HG03064 (cell line): ENCODE measurements at regions not wholly inside any gene's neighbourhood (a gene's known extent, or its start where the extent isn't known, plus 50 kb on each side); places are given as distances from the start of the nearest gene placed in this dataset.

Source experiments
- ATAC-seq: cut with Tn5 transposase; IDR thresholded peaks from one replicate; pipeline ENCODE4 v1.9.1; 2021; ENCODE audit warnings: low read depth; ENCODE audit not compliant: unreplicated experiment

DNA sequence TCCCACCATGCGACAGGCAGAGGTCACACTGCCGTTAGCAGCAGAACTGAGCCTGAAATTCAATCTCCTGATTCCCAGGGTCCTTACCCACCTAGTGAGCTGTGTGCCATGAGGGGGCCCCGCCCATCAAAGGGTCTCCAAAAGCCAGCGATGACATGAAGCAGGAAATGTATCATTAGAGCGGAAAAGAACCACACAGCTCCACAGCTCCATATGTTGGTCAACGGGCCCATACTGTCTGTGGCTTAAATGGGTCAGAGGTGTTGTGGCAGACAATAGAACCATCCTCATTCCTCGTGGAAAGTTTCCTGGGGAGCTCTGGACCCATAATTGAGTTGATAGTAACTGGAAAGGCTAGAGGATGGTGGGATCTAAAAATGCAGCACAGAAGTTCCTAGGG is 68.1 kb upstream of the PODXL start:
- no peak for ATAC-seq

DNA sequence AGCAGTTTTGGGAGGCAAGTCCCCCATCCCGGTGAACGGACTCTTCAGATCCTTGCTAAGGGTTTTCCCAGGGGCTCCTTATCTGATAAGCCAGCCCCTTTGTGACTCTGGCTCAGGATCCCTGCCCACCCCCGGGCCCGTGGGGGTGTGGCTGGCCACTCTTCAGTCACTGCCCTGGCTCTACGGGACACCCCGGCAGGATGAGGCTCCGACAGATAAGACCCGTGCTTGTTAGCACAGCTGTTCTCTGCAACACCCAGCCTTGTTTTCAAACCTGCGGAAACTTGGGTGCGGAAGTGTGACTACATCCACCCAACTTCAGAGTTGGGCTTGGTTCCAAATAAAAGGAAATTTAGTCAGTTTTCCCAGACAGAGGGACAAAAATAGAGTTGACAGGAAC is 66.7 kb upstream of the PODXL start:
- no peak for ATAC-seq

DNA sequence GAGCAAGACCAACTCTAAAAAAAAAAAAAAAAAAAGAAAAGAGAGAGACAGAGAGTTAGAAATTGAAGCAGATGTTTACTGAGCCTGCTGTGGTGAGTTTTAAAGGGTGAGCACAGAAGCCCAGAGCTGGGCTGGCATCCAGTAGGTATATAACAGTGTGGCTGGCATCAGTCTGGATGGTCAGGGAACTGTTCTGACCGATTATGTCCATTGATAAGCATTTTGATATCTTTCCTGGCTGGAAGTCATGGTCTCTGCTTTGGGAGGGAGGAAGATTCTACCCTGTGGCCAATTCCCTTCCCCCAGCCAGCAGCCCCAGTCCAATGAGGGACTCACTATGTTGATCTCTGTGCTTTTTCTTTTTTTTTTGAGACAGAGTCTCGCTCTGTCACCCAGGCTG is 65.2 kb upstream of the PODXL start:
- no peak for ATAC-seq

DNA sequence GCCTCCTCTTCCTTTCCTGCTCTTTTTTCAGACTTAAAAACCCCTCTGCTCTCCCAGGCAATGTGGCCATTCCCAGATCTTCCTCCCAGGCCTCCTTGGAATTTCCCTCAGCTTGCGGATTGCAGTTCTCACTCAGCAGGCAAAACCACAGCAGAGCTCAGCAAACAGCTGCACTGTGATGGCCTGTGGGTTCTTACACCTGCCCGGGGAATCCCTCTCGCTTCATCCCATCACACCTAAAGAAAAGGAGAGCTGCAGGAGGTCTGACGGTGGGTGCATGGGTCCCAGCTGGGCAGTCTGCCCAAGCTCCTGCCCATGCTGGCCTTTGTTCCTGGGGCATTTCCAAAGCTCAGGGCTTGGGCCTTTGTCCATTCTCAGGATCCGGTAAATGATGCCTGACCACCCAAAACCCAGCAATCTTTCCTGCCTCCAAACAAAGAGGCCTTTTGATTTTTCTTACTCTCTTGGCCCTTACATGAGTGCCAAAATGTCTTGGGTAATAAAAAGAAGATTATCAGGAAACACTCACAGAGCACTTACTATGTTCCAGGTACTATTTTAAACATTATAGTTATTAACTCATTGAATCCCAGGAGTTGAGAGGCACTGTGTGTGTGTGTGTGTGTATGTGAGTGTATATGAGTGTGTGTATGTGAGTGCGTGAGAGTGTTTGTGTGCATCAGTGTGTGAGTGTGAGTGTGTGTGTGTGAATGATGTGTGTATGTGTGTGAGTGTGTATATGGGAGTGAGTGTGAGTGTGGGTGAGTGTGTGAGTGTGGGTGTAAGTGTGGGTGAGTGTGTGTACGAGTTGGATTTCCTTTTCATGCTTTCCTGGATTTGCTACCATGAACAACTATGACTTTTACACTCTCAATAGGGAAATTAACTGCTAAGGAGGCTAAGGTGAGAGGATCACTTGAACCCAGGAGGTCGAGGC is 64.5 kb upstream of the PODXL start:
- no peak for ATAC-seq

DNA sequence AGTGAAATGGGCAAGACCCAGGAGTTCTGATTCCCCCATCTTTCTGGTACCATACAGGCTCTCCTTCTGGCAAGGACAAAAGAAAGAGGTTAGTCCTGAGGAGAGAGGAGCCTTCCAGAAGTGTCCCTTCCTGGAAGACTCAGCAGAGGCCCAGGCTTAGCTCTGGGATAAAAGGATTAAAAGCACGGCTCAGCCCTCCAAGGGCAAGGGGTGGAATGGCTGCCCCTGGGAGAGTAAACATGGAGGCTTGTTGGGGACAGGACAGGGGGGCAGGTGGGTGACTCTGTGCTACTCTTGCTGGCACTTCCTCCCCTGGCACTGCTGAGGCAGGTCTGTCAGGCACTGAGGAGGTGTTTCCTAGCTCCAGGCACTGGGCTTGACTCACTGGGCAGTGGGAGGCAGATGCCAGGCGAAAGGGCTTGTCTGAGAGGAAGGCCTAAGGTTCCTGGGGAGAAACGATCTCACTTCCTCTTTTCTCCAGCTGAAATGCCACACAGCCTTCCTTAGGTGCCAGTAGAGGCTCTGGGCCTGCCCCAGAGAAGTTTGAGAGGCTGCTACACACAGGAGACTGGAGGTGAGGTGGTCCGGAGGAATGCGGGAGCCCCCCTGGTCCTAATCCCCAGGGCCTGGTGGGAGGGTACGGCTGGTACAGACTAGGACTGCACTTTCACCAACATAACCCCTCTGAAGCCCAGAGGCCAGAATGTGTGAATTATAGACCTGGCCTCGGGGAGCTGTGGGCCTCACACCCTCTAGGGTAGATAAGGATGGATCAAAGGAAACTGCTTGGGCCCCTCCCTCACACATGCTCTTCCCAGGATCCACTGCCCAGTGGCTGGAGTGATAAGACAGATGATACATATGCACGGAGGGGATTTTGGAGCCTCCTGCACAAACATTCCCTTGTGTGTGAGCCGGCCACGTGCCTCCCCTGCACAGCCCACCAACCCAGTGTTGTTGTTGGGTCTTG is 63.2 kb upstream of the PODXL start:
- no peak for ATAC-seq

DNA sequence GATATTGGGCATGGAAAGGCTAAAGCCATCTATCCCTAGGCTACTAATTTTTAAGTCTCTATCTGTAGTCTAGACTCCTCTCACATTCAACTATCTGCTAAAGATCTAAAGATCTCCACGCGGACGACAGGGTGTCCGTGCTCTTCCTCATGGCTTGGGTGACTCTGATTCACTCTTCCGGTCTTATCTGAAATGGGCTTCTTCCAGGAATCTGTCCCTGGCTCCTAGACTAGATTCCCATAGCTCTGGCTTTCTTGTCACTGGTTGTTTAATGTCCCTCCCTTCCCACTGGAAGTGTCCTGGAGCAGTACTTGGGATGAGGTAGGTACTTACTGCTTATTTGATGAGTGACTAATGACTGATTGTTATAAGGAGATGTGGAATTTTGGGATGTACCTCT is 62.0 kb upstream of the PODXL start:
- no peak for ATAC-seq

DNA sequence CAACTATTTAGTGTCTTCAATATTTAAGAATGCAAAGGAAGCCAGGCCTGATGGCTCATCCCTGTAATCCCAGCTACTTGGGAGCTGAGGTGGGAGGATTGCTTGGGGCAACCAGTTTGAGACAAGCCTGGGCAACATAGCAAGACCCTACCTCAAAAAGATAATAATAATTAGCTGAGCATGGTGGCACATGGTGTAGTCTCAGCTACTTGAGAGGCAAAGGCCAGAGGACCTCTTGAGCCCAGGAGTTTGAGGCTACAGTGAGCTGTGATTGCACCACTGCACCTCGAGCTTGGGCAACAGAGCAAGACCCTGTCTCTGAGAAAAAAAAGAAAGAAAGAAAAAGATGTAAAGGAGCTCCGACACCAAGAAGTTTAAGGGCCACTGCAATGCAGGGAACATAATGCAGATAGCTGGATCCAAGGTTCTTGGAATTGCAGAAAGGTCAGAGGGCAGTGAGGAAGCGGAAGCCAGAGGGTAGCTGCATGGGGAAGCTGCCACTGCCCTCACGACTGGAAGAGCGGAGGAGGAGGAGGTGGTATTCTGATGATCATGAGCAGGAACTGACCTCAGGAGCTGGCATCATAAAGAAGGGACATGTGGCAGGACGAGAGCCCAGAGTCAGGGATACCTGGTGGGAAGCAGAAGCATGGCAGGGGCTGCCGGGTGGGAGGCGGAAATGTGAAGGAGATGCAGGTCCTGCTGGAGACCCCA is 60.2 kb upstream of the PODXL start:
- no peak for ATAC-seq

DNA sequence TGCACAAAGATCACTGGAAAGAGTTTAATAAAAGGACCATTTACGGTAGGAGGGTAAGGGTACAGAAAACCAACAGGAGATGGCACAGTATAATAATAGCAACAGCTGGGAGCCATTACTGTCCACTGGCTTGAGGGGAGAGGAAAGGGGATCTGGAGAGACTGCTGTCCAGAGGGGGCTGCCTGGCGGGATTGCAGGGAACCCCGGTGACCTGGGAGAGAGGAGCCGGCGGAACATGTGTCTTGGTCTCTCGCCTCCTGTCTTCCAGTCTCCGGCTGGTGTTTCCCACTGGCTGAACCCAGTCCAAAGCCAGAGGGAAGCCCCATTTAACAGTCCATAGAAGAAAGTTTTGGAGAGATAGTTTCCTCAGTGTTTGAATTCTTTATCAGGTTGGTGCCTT is 57.5 kb upstream of the PODXL start:
- ATAC-seq = no peak

DNA sequence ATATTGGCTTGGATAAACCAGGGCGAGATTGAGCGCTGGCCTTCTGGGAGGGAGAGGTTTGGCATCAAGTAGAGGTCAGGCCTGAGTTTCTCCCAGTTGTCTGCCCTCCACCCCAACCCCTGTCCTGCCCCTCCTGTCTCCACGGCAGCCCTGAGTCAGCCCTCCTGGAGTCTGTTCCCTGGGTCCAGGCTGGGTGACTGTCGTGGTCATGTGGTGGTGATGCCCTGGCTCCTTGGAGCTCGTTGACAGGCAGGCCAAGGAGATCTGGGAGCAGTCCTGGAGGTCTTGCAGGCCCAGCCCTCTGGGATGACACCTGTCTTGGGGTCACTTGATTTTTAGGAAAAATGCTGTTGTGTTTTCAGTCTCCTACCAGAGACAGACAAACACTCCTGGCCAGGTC is 53.6 kb upstream of the PODXL start:
- no peak for ATAC-seq

DNA sequence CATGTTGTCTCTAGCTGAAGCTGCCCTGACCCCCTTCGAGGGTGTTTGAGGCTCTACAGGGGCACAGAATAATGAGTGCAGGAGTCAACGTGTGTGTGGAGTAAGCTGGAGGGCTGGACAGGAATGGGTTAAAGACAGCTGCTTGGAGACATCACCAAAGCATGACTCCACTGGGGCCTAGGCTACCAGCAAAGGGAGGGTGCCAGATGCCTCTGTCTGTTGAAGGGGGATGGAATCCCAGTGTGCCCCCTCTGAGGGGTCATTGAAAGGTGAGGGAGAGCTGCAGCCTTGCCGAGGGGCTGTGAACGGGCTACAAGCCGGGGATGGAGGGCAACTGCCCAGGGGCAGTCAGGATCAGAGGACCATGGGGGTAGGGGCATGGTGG is 51.7 kb upstream of the PODXL start:
- ATAC-seq = no peak

DNA sequence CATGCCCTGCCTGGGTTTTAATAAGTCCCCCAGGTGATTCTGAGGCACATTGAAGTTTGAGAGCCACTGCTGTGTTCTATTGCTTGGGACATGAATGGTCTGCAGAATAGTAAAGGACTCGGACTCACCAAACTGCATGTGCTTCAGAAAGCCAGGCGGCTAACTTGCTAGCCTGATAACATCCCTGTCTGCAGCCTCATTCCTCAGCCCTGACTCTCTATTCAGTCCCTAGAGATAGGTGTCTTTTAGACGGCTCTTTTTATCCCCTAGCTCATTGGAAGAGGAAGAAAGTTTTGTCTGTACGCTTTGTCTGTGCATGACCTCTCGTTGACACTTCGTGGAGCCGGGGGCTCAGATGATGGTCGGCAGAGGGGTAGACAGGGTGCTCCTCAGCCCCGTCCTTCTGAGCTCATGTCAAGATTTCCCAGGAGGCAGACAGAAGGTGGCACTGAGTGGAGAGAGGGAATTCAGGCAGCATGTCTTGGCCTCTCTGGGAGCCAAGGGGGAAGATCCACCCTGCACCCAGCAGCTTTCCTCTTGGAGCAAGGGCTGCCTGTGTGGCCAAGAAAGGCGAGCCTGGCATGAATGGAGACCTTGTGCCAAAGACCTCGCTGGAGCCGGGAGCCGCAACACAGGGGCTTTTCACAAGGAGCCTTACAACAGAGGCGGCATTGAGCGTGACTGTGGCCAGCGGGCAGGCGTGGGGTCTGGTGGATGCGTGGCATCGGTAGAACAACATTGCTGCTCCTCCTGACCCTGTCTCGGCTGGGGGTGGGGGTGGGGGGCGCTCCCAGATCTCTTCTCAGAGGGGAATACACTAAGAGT is 51.1 kb upstream of the PODXL start:
- ATAC-seq = no peak

DNA sequence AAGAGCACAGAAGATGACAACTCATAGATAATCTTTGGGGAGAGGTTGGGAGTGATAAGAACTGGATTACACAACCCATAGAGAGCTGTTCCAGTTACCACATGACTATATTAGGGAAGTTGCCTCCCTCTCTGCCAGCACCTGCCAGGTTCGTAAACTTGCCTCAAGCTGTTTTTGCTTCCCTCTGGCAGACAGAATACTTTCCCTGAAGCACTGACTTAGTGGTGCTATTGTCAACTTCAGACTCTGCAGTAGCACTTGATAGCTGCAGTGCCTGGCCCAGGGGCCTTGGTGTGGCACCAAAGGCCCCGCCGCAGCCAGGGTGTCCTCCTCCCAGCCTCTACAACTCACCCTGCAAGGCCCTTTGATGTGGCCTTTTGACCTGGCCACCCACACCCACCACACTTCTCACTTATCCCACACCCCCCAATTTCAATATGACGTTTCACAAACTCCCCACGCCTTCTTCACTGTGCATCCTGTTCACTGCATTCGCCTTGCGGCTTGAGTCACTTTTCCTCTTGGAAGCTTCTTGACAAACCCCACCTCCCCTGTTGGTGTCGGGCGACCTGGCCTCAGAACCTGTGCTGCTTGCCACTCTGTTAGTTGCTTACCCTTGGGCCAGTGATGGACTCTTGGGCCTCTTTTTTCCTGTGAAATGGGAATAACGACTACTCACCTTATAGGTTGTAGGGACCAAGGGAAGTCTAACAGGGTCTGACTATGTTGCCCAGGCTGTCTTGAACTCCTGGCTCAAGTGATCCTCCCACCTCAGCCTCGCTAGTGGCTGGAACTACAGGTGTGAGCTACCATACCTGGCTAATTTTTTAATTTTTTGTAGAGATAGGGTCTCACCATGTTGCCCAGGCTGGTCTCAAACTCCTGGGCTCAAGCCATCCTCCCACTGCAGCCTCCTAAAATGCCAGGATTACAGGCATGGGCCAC is 50.2 kb upstream of the PODXL start:
- ATAC-seq = no peak
